Adrenal gland (tissue), 5 donors: ENCODE measurements at regions not wholly inside any gene's neighbourhood (a gene's known extent, or its start where the extent isn't known, plus 50 kb on each side); places are given as distances from the start of the nearest gene placed in this dataset.

Experiments used
- POLR2A ChIP-seq, 2 donors: fragments of 450-650 bp; IDR thresholded peaks; one replicate each; pipeline ENCODE4 v1.6.1; 2017; ENCODE audit warnings: antibody characterized with exemption in 2 of 2, mild to moderate bottlenecking in 2 of 2, moderate library complexity in 1 of 2
- TF ChIP-seq, protein P1 (sequence below), 6 experiments: fragments of 450-650 bp in 4 of 6; fragments of 200-600 bp in 2 of 6; sonication (generic) in 1 of 6; IDR thresholded peaks; 1 replicate in 5 of 6; 2 replicates in 1 of 6; pipeline versions ENCODE4 v1.5.1 to v1.8.0; 2016 to 2021; ENCODE audit warnings: antibody characterized with exemption in 6 of 6, mild to moderate bottlenecking in 2 of 6, moderate library complexity in 1 of 6
- donor health status: DM: no; HTN: no; CAD: no.

DNA sequence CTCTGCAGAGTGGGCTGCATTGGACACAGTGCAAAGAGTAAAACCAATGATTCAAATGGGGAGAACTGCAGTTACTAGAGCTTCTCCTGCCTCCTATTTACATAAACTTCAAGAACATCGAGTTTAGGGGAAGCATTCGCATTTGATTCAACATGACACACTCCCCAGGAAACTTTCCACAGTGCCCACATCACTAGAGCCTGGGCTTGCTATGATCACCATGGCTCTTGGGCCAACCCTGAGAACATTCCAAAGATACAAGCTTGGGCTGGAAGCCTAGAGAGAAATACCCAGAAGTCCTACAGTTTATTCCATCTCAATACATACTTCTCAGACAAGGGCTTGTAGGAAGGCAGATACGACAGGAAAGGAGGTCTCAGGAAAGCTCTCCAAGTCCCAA, 337.9 kb downstream of the CD83 start:
- TF ChIP-seq, protein P1, sequence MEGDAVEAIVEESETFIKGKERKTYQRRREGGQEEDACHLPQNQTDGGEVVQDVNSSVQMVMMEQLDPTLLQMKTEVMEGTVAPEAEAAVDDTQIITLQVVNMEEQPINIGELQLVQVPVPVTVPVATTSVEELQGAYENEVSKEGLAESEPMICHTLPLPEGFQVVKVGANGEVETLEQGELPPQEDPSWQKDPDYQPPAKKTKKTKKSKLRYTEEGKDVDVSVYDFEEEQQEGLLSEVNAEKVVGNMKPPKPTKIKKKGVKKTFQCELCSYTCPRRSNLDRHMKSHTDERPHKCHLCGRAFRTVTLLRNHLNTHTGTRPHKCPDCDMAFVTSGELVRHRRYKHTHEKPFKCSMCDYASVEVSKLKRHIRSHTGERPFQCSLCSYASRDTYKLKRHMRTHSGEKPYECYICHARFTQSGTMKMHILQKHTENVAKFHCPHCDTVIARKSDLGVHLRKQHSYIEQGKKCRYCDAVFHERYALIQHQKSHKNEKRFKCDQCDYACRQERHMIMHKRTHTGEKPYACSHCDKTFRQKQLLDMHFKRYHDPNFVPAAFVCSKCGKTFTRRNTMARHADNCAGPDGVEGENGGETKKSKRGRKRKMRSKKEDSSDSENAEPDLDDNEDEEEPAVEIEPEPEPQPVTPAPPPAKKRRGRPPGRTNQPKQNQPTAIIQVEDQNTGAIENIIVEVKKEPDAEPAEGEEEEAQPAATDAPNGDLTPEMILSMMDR (IDR thresholded peaks at IDR 0.05) = no peak
- TF ChIP-seq POLR2A (IDR thresholded peaks at IDR 0.05) = no peak
